ENCODE measurements at regions not wholly inside any gene's neighbourhood (a gene's known extent, or its start where the extent isn't known, plus 50 kb on each side); places are given as distances from the start of the nearest gene placed in this dataset.

GRCh38 chr10:128301051-128301450 is 174.8 kb upstream of the MKI67 start:
- H3K36me3 ChIP-seq, result no peaks in the 10 kb centered on the region
- H3K4me3 ChIP-seq (ENCODE audit: low read depth in 1 of 2, low read length in 1 of 2), result no peak overlapping the region
- TF ChIP-seq CTCF (IDR thresholded peaks at IDR 0.05), result no peak

GRCh38 chr10:128302808-128303207 is 176.6 kb upstream of the MKI67 start:
- H3K36me3 ChIP-seq, result no peaks in the 10 kb centered on the region
- no peaks in the 10 kb centered on the region for H3K9me3 ChIP-seq
- TF ChIP-seq CTCF (IDR thresholded peaks at IDR 0.05), result no peak
- no peaks in the 10 kb centered on the region for H3K4me1 ChIP-seq (ENCODE audit: control insufficient read depth in 1 of 2, insufficient read depth in 1 of 2, low read depth in 1 of 2, low read length in 1 of 2)
- no peak overlapping the region for H3K4me3 ChIP-seq (ENCODE audit: low read depth in 1 of 2, low read length in 1 of 2)
- no peaks in the 10 kb centered on the region for H3K27me3 ChIP-seq
- H3K27ac ChIP-seq, result no peak overlapping the region

More at GRCh38 chr10:128301051-128301450, 174.8 kb upstream of the MKI67 start:
- H3K9me3 ChIP-seq, result no peaks in the 10 kb centered on the region
- no peaks in the 10 kb centered on the region for H3K27me3 ChIP-seq
- H3K27ac ChIP-seq, result no peak overlapping the region
- H3K4me1 ChIP-seq (ENCODE audit: control insufficient read depth in 1 of 2, insufficient read depth in 1 of 2, low read depth in 1 of 2, low read length in 1 of 2), result no peaks in the 10 kb centered on the region

GRCh38 chr10:128304271-128304670 is 178.0 kb upstream of the MKI67 start:
- TF ChIP-seq CTCF (IDR thresholded peaks at IDR 0.05), result no peak
- Histone ChIP-seq H3K9me3 (no peaks in the 10 kb centered on the region), H3K27me3 (no peaks in the 10 kb centered on the region), H3K27ac (no peak overlapping the region), H3K4me1 (ENCODE audit: control insufficient read depth in 1 of 2, insufficient read depth in 1 of 2, low read depth in 1 of 2, low read length in 1 of 2) (no peaks in the 10 kb centered on the region), H3K4me3 (ENCODE audit: low read depth in 1 of 2, low read length in 1 of 2) (no peak overlapping the region), H3K36me3 (no peaks in the 10 kb centered on the region)

- no peak overlapping the region for H3K27ac ChIP-seq
- no peak overlapping the region for H3K4me3 ChIP-seq (ENCODE audit: low read depth in 1 of 2, low read length in 1 of 2)
- no peaks in the 10 kb centered on the region for H3K36me3 ChIP-seq
- H3K27me3 ChIP-seq, result no peaks in the 10 kb centered on the region
- no peaks in the 10 kb centered on the region for H3K9me3 ChIP-seq
- no peak for TF ChIP-seq CTCF (IDR thresholded peaks at IDR 0.05)
- H3K4me1 ChIP-seq (ENCODE audit: control insufficient read depth in 1 of 2, insufficient read depth in 1 of 2, low read depth in 1 of 2, low read length in 1 of 2), result no peaks in the 10 kb centered on the region
These were observed 179.6 kb upstream of the MKI67 start for GRCh38 chr10:128305601-128306345.

- no peaks in the 10 kb centered on the region for H3K4me1 ChIP-seq (ENCODE audit: control insufficient read depth in 1 of 2, insufficient read depth in 1 of 2, low read depth in 1 of 2, low read length in 1 of 2)
- no peaks in the 10 kb centered on the region for H3K27me3 ChIP-seq
- no peak overlapping the region for H3K27ac ChIP-seq
- H3K36me3 ChIP-seq, result no peaks in the 10 kb centered on the region
- TF ChIP-seq CTCF (IDR thresholded peaks at IDR 0.05), result no peak
- no peaks in the 10 kb centered on the region for H3K9me3 ChIP-seq
- H3K4me3 ChIP-seq (ENCODE audit: low read depth in 1 of 2, low read length in 1 of 2), result no peak overlapping the region
These were observed 180.3 kb upstream of the MKI67 start for GRCh38 chr10:128306535-128306934.
